Neuronal stem cell (in vitro differentiated cells): ENCODE measurements at regions not wholly inside any gene's neighbourhood (a gene's known extent, or its start where the extent isn't known, plus 50 kb on each side); places are given as distances from the start of the nearest gene placed in this dataset.

Source experiments
- DNase-seq: peaks from one replicate; pipeline ENCODE4 v3.0.0-alpha.2; 2013; ENCODE audit warnings: low spot score
- H2AFZ ChIP-seq: one replicate; pipeline ENCODE4 v1.6.1; 2013; ENCODE audit warnings: mild to moderate bottlenecking, low read length, inconsistent platforms
- H2AK5ac ChIP-seq: 2 replicates; pipeline ENCODE4 v1.6.1; 2013; ENCODE audit warnings: low read depth, mild to moderate bottlenecking, inconsistent platforms, low read length, moderate library complexity, mixed read lengths
- H2BK120ac ChIP-seq: 2 replicates; pipeline ENCODE4 v1.6.1; 2013; ENCODE audit warnings: low read depth, mild to moderate bottlenecking, inconsistent platforms, low read length, moderate library complexity, mixed read lengths
- H2BK12ac ChIP-seq: one replicate; pipeline ENCODE4 v1.6.1; 2013; ENCODE audit warnings: low read length, inconsistent platforms
- H2BK15ac ChIP-seq: 2 replicates; pipeline ENCODE4 v1.6.1; 2013; ENCODE audit warnings: mild to moderate bottlenecking, low read length, inconsistent platforms, mixed read lengths
- H2BK5ac ChIP-seq: one replicate; pipeline ENCODE4 v1.6.1; 2013; ENCODE audit warnings: inconsistent platforms, mild to moderate bottlenecking, low read length, moderate library complexity
- H3K14ac ChIP-seq: one replicate; pipeline ENCODE4 v1.6.1; 2013; ENCODE audit warnings: low read length, inconsistent platforms
- H3K18ac ChIP-seq: 2 replicates; pipeline ENCODE4 v1.6.1; 2013; ENCODE audit warnings: low read length, inconsistent platforms
- H3K23ac ChIP-seq: 2 replicates; pipeline ENCODE4 v1.6.1; 2013; ENCODE audit warnings: low read depth, mild to moderate bottlenecking, mixed read lengths, low read length, inconsistent platforms; ENCODE audit not compliant: poor library complexity
- H3K27ac ChIP-seq: replicated peaks from 3 replicates; pipeline ENCODE4 v1.5.1; 2013; ENCODE audit warnings: low read length, inconsistent platforms
- H3K27me3 ChIP-seq, 3 experiments: 2 replicates each; pipeline ENCODE4 v1.6.1; 2013; ENCODE audit warnings: low read length in 3 of 3, mild to moderate bottlenecking in 2 of 3, inconsistent platforms in 1 of 3, low read depth in 1 of 3, mixed read lengths in 1 of 3, moderate library complexity in 1 of 3; ENCODE audit not compliant: control insufficient read depth in 3 of 3, insufficient read depth in 3 of 3
- H3K36me3 ChIP-seq, 2 donors: replicated peaks in 1 of 2; 2 replicates each; pipeline ENCODE4 v1.6.1; 2013; ENCODE audit warnings: low read length in 2 of 2; ENCODE audit not compliant: control insufficient read depth in 2 of 2, insufficient read depth in 2 of 2
- H3K4ac ChIP-seq: 2 replicates; pipeline ENCODE4 v1.6.1; 2013; ENCODE audit warnings: inconsistent platforms, mild to moderate bottlenecking, low read length, moderate library complexity
- H3K4me1 ChIP-seq, 2 donors: 1 replicate in 1 of 2; 2 replicates in 1 of 2; pipeline ENCODE4 v1.6.1; 2013; ENCODE audit warnings: low read length in 2 of 2, low read depth in 1 of 2; ENCODE audit not compliant: control insufficient read depth in 2 of 2, insufficient read depth in 1 of 2
- H3K4me2 ChIP-seq: one replicate; pipeline ENCODE4 v1.6.1; 2013; ENCODE audit warnings: mild to moderate bottlenecking, low read length, inconsistent platforms; ENCODE audit not compliant: insufficient read depth, poor library complexity, severe bottlenecking
- H3K4me3 ChIP-seq, 2 donors: 2 replicates each; pipeline ENCODE4 v1.5.1; 2013; ENCODE audit warnings: low read length in 2 of 2, mild to moderate bottlenecking in 2 of 2, inconsistent platforms in 1 of 2, moderate library complexity in 1 of 2
- H3K79me1 ChIP-seq: one replicate; pipeline ENCODE4 v1.6.1; 2013; ENCODE audit warnings: low read depth, mild to moderate bottlenecking, inconsistent platforms, low read length, moderate library complexity
- H3K9ac ChIP-seq: one replicate; pipeline ENCODE4 v1.6.1; 2013; ENCODE audit warnings: mild to moderate bottlenecking, low read depth, low read length, inconsistent platforms; ENCODE audit not compliant: poor library complexity
- H3K9me3 ChIP-seq, 2 donors: replicated peaks in 1 of 2; 2 replicates each; pipeline versions ENCODE3 to v1.6.1; 2013; ENCODE audit warnings: low read length in 2 of 2, mild to moderate bottlenecking in 2 of 2, inconsistent platforms in 1 of 2, low read depth in 1 of 2, mixed read lengths in 1 of 2, moderate library complexity in 1 of 2; ENCODE audit not compliant: control insufficient read depth in 2 of 2, insufficient read depth in 1 of 2
- H4K8ac ChIP-seq: one replicate; pipeline ENCODE4 v1.6.1; 2013; ENCODE audit warnings: low read depth, mild to moderate bottlenecking, inconsistent platforms, low read length, moderate library complexity
- H4K91ac ChIP-seq: one replicate; pipeline ENCODE4 v1.6.1; 2013; ENCODE audit warnings: low read length, low read depth, mild to moderate bottlenecking, inconsistent platforms; ENCODE audit not compliant: poor library complexity
- WGBS, 2 donors: extraction: QIAGEN DNeasy Blood & Tissue Kit; methylation state at CpG; one replicate each; pipeline ENCODE4 v1.1.7; 2013; ENCODE audit warnings: missing lambda C conversion rate in 2 of 2, mixed read lengths in 1 of 2; ENCODE audit not compliant: insufficient read length in 2 of 2, insufficient replicate concordance in 1 of 2; ENCODE audit errors: extremely low coverage in 2 of 2; 5-methylcytosine and 5-hydroxymethylcytosine counted together

DNA sequence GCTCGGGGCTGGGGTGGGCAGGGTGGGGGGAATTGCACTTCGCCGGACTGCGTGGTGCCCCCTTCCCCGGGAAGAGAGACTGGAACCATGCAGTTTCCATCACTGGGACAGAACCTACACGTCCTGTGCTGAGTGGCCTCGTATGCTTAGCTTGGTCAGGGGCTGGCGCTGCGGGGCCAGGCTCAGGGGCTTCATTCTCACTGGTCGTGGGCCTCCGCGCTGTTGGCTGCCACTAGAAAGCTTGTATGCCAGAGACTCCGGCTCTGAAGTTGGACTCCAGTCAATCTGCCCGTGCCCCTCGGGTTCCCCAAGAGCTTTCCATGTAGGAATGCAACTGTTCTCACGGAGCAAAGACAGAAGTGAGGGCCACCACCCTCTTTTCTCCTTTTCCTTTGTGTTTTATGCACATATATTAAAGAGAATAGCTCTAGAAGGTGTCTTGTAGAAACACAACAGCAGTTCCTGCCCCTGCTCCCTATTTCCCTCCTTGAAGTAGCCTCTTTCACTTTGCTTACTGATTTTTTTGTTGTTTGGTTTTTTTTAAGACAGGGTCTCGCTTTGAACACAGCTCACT, 64.0 kb upstream of the YWHAQ start:
- Histone ChIP-seq H3K18ac (no peak overlapping the region), H3K4me1 (peaks cover 3 to 9% of the 10 kb centered on the region in 2 donors), H2AFZ (peak overlapping the region; percentile 78), H2BK15ac (no peak overlapping the region), H3K4me2 (no peak overlapping the region), H4K91ac (no peak overlapping the region), H3K36me3 (no peaks in the 10 kb centered on the region), H2BK12ac (no peak overlapping the region), H3K14ac (no peak overlapping the region), H2AK5ac (no peak overlapping the region), H4K8ac (no peak overlapping the region), H2BK120ac (no peak overlapping the region), H3K9ac (no peak overlapping the region), H2BK5ac (no peak overlapping the region), H3K27ac (no peak overlapping the region), H3K4ac (no peak overlapping the region), H3K27me3 (no peaks in the 10 kb centered on the region), H3K79me1 (no peaks in the 10 kb centered on the region), H3K9me3 (no peaks in the 10 kb centered on the region), H3K23ac (no peak overlapping the region), H3K4me3 (no peak overlapping the region)
- no peak for DNase-seq
- no CpG with 5 or more reads among the region's 17 CpGs for WGBS, 2 donors

DNA sequence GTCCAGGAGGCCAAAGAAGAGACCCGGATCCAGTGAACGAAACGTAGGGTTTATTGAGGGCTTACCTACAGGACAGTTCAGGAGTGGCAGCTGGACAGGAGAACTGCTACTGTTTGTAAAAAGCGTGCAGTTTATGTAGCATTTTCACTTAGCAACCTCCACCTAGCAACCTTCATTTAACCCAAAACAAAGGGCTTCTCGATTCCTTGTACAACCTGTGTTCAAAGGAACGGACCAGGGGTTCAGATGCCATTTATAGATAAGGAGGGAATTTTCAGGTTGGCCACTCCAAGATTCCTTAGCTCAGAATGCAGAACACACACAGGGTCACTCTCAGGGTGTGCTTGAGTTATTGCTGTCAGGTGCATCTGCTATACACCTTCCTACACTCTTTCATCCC, 65.1 kb upstream of the YWHAQ start:
- Histone ChIP-seq H3K4ac (no peak overlapping the region), H3K4me2 (no peak overlapping the region), H3K9me3 (no peaks in the 10 kb centered on the region), H2BK12ac (no peak overlapping the region), H3K27me3 (no peaks in the 10 kb centered on the region), H3K9ac (no peak overlapping the region), H3K23ac (no peak overlapping the region), H4K91ac (no peak overlapping the region), H2AK5ac (no peak overlapping the region), H2BK120ac (no peak overlapping the region), H3K27ac (no peak overlapping the region), H3K4me1 (peaks cover 3 to 8% of the 10 kb centered on the region in 2 donors), H2AFZ (no peak overlapping the region), H3K36me3 (no peaks in the 10 kb centered on the region), H3K18ac (no peak overlapping the region), H3K14ac (no peak overlapping the region), H2BK15ac (no peak overlapping the region), H2BK5ac (no peak overlapping the region), H4K8ac (no peak overlapping the region), H3K4me3 (no peak overlapping the region), H3K79me1 (no peaks in the 10 kb centered on the region)
- no CpG with 5 or more reads among the region's 6 CpGs for WGBS, 2 donors
- DNase-seq = no peak

DNA sequence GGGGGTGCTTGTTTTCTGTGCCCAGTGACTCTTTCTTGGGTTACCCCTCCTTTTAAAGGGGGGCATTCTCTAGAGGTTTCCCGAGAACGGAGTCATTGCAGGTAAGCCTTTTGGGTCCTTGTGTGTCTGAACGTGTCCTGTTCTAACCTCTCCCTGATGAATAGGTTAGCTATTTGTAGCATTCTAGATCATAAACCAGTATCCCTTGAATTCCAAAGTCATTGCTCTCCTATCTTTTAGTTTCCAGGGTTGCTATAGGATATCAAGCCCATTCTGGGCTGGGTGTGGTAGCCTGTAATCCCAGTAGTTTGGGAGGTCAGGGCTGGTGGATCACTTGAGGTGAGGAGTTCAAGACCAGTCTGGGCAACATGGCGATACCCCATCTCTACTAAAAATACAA, 65.9 kb upstream of the YWHAQ start:
- no peak overlapping the region for H3K18ac ChIP-seq
- no peak overlapping the region for H2BK120ac ChIP-seq
- no peak overlapping the region for H4K91ac ChIP-seq
- no peaks in the 10 kb centered on the region for H3K79me1 ChIP-seq
- H2AFZ ChIP-seq = no peak overlapping the region
- H3K4ac ChIP-seq = no peak overlapping the region
- H3K4me3 ChIP-seq = no peak overlapping the region
- DNase-seq = no peak
- no CpG with 5 or more reads among the region's 4 CpGs for WGBS, 2 donors
- H2BK15ac ChIP-seq = no peak overlapping the region
- peaks cover 3 to 8% of the 10 kb centered on the region in 2 donors for H3K4me1 ChIP-seq
- no peak overlapping the region for H4K8ac ChIP-seq
- no peak overlapping the region for H3K4me2 ChIP-seq
- H3K9ac ChIP-seq = no peak overlapping the region
- no peaks in the 10 kb centered on the region for H3K27me3 ChIP-seq
- H3K36me3 ChIP-seq = no peaks in the 10 kb centered on the region
- no peak overlapping the region for H3K27ac ChIP-seq
- no peak overlapping the region for H2BK12ac ChIP-seq
- no peak overlapping the region for H2BK5ac ChIP-seq
- no peak overlapping the region for H3K14ac ChIP-seq
- no peaks in the 10 kb centered on the region for H3K9me3 ChIP-seq
- H2AK5ac ChIP-seq = no peak overlapping the region
- H3K23ac ChIP-seq = no peak overlapping the region

DNA sequence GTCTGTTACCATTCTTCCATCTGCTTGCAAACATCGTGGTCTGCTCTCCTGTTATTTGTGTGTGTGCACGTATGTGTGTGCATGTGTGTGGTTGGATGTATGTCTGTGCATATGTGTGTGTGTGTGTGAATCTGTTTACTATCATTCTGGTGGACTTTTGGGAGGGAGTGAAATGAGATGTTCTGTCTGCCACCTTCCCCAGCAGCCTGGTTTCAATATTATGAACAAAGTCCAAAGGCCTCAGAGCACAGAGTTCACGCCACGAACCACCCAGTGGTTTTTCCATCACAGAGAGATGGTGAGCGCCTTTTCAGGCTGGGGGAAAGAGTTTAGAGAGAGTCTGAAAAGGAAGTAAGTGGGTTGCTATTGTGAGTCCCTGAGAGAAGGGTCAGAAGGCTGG, 67.1 kb upstream of the YWHAQ start:
- Histone ChIP-seq H2BK12ac (no peak overlapping the region), H3K4ac (no peak overlapping the region), H3K27me3 (no peaks in the 10 kb centered on the region), H2BK15ac (no peak overlapping the region), H3K4me1 (peaks cover 2 to 5% of the 10 kb centered on the region in 2 donors), H3K23ac (peak overlapping the region; percentile 47), H2AFZ (no peak overlapping the region), H2AK5ac (no peak overlapping the region), H3K4me2 (no peak overlapping the region), H3K18ac (no peak overlapping the region), H3K14ac (no peak overlapping the region), H3K9ac (no peak overlapping the region), H2BK120ac (no peak overlapping the region), H2BK5ac (no peak overlapping the region), H3K4me3 (peak overlapping the region in 1 of 2 donors; percentile 37), H3K79me1 (no peaks in the 10 kb centered on the region), H3K9me3 (no peaks in the 10 kb centered on the region), H3K36me3 (no peaks in the 10 kb centered on the region), H4K8ac (no peak overlapping the region), H4K91ac (no peak overlapping the region), H3K27ac (no peak overlapping the region)
- no CpG with 5 or more reads among the region's 5 CpGs for WGBS, 2 donors
- DNase-seq = no peak
